GM12872 (cell line): ENCODE measurements at regions not wholly inside any gene's neighbourhood (a gene's known extent, or its start where the extent isn't known, plus 50 kb on each side); places are given as distances from the start of the nearest gene placed in this dataset.

Experiments used
- TF ChIP-seq, protein P1 (sequence below): IDR thresholded peaks from 3 replicates; pipeline ENCODE4 v1.5.1; 2011; ENCODE audit warnings: low read depth, mild to moderate bottlenecking, low read length, moderate library complexity; ENCODE audit not compliant: insufficient read depth

DNA sequence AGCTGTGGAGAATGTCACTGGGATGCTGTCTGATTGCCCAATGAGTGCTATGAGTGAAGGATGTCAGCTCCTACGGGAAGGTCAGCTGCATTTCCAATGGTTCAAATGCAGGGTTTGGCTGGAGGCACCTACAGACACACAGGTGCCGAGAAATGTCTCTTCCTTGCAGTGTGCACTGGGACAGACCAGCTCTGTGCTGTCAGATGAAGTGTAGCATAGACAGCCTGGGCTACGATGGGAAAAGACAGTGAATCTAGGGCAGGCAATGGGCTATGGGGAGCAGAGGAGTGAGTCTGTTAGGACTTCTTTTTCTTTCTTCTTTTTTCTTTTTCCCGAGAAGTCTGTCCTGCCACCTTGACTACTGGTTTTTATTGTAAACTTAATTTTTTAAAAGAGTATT is 223.1 kb upstream of the EOMES start:
- TF ChIP-seq, protein P1, sequence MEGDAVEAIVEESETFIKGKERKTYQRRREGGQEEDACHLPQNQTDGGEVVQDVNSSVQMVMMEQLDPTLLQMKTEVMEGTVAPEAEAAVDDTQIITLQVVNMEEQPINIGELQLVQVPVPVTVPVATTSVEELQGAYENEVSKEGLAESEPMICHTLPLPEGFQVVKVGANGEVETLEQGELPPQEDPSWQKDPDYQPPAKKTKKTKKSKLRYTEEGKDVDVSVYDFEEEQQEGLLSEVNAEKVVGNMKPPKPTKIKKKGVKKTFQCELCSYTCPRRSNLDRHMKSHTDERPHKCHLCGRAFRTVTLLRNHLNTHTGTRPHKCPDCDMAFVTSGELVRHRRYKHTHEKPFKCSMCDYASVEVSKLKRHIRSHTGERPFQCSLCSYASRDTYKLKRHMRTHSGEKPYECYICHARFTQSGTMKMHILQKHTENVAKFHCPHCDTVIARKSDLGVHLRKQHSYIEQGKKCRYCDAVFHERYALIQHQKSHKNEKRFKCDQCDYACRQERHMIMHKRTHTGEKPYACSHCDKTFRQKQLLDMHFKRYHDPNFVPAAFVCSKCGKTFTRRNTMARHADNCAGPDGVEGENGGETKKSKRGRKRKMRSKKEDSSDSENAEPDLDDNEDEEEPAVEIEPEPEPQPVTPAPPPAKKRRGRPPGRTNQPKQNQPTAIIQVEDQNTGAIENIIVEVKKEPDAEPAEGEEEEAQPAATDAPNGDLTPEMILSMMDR: no peak

DNA sequence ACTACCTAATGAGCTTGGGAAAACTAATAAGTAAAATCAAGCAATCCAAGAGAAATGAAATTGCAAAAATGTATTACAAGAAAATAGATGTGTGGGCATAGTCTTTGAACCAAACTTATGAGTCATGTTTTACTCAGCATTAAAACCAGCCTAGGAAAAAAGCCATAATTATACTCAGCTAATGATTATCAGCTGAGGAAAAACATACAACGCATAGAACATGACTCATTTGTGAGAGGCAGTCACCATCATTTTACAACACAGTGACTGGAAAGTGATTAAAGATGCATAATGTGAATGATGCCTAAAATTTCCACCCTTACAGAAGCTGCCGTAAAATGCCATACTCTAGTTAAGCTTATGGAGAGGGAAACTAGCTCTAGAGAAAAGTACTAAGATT is 238.0 kb upstream of the EOMES start:
- TF ChIP-seq, protein P1: no peak

DNA sequence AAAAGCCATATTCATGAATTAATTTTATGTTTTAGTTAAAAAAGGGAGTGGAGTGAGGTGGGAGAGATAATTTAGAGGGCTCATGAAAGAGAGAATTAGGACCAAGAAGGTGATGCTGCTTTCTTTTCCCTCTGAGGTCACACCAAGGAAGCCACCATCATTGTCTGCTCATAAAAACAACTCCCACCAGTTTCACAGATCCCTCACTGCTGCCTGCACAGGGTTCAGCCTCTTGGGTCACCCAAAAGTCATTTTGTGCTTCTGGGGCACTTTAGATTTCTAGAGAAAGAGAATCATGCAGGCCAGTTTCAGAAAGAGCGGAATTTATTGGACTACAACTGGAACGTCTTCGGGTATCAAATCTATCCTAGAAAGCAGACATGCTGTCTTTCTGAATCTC is 241.4 kb upstream of the EOMES start:
- TF ChIP-seq, protein P1: no peak

DNA sequence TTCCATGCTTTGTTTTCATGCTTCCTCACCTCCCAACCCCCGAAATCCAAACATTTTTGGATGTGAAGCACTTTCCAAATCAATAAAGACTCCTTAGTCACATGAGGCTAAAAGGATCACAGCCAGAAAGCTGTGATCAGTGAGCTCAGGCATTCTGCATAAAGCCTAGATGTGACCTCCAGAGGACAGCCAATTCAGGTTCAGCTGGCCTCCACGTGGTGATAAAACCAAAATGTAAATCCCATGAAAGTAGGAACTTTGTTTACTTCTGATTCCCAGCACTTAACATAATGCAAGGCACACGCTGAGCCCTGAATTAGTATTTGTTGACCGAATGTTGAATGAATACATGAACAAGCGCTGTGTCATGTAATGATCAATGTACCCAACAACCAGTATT is 249.5 kb upstream of the EOMES start:
- TF ChIP-seq, protein P1: no peak

DNA sequence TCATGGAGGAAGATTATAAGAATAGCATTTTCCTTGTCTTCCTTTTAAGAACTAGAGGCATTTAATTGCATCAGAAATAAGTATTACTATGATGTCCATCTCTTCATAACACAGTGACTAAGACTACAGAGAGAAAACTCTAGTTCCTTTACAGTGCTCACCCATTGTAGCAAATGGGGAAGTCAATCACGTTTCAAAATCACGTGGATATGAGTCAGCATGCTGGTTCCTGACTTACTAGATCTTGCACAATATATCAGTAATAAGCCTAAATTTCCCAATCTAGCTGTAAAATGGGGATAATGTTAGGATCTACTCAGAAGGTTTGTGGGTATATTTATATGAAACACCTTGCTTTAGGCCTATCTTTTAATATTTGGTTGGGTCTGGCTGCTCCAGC is 254.8 kb upstream of the EOMES start:
- TF ChIP-seq, protein P1: no peak

DNA sequence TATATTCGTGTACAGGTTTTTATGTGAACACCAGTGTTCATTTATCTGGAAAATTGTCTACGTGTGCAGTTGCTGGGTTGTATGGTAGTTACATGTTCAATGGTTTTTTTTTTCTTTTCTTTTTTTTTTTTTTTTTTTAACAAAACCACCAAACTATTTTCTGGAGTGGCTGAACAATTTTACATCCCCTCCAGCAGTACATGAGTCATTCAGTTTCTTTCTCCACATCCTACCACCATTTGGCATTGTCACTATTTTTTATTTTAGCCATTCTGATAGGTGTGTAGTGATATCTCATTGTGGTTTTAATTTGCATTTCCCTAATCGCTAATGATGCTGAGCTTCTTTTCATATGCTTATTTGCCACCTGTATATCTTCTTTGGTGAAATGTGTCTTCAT is 256.3 kb upstream of the EOMES start:
- TF ChIP-seq, protein P1: no peak

DNA sequence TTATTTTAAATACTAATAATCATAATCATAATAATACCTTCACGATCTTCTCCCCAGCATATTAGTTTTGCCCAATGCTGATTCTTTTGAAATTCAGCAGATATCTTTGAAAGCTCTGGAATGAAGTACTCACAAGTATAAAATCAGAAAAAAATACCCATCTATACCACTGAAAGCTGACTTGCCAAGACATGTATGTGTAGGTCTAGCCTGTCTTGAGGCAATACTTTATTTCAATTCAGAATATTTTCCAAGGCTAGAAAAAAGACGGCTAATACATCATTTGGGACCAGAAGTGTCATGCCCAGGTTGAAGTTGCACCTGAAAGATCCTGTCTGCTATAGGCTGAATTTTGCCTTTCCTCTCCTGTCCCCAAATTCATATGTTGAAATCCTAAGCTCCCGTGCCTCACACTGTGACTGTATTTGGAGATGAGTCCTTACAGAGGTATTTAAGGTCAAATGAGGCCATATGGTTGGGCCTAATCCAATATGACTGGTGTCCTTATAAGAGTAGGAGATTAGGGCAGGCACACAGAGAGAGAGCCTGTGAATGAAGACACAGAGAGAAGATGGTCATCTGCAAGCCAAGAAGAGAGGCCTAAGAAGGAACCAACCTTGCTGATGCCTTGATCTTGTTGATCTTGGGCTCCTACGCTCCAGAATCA is 255.9 kb upstream of the CMC1 start:
- TF ChIP-seq, protein P1: no peak
